Left ventricle myocardium inferior (tissue), 1 donor: ENCODE measurements at regions not wholly inside any gene's neighbourhood (a gene's known extent, or its start where the extent isn't known, plus 50 kb on each side); places are given as distances from the start of the nearest gene placed in this dataset.
A peak's percentile ranks its signal among the peaks of the same experiment; 100 is the strongest.

Source experiments
- DNase-seq: peaks from one replicate; pipeline ENCODE4 v3.0.0-alpha.2; 2020
- H3K27ac ChIP-seq: fragments of 200-600 bp; replicated peaks from 2 replicates; pipeline ENCODE4 v1.8.0; 2021
- H3K27me3 ChIP-seq: fragments of 200-600 bp; 2 replicates; pipeline ENCODE4 v1.8.0; 2021; ENCODE audit warnings: low read depth
- H3K36me3 ChIP-seq: fragments of 200-600 bp; 2 replicates; pipeline ENCODE4 v1.8.0; 2021
- H3K4me1 ChIP-seq: fragments of 200-600 bp; 2 replicates; pipeline ENCODE4 v1.8.0; 2021
- H3K4me3 ChIP-seq: fragments of 200-600 bp; 2 replicates; pipeline ENCODE4 v1.8.0; 2021; ENCODE audit warnings: mild to moderate bottlenecking, moderate library complexity
- H3K9me3 ChIP-seq: fragments of 200-600 bp; replicated peaks from 2 replicates; pipeline ENCODE4 v1.8.0; 2021
- intact Hi-C: fragments of 100-400 bp; cut with micrococcal nuclease; formaldehyde crosslinking; loops from one replicate; pipeline ENCODE4 v1.11.0; 2022
- TF ChIP-seq, protein P1 (sequence below): fragments of 200-600 bp; IDR thresholded peaks from 2 replicates; pipeline ENCODE4 v1.8.0; 2021; ENCODE audit warnings: antibody characterized with exemption, mild to moderate bottlenecking, borderline replicate concordance
- donor health status: DM: no; HTN: yes; CAD: no; lungs with severe emphysema.

- Histone ChIP-seq H3K36me3 (no peaks in the 10 kb centered on the region), H3K27ac (no peak overlapping the region), H3K4me3 (no peak overlapping the region), H3K4me1 (peaks cover 13% of the 10 kb centered on the region), H3K27me3 (no peaks in the 10 kb centered on the region), H3K9me3 (no peaks in the 10 kb centered on the region)
- intact Hi-C loops: no loop called here
- TF ChIP-seq, protein P1, sequence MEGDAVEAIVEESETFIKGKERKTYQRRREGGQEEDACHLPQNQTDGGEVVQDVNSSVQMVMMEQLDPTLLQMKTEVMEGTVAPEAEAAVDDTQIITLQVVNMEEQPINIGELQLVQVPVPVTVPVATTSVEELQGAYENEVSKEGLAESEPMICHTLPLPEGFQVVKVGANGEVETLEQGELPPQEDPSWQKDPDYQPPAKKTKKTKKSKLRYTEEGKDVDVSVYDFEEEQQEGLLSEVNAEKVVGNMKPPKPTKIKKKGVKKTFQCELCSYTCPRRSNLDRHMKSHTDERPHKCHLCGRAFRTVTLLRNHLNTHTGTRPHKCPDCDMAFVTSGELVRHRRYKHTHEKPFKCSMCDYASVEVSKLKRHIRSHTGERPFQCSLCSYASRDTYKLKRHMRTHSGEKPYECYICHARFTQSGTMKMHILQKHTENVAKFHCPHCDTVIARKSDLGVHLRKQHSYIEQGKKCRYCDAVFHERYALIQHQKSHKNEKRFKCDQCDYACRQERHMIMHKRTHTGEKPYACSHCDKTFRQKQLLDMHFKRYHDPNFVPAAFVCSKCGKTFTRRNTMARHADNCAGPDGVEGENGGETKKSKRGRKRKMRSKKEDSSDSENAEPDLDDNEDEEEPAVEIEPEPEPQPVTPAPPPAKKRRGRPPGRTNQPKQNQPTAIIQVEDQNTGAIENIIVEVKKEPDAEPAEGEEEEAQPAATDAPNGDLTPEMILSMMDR: no peak
- no peak for DNase-seq
These were observed 102.5 kb upstream of the SPACA1 start for GRCh38 chr6:87945181-87945580.

DNA sequence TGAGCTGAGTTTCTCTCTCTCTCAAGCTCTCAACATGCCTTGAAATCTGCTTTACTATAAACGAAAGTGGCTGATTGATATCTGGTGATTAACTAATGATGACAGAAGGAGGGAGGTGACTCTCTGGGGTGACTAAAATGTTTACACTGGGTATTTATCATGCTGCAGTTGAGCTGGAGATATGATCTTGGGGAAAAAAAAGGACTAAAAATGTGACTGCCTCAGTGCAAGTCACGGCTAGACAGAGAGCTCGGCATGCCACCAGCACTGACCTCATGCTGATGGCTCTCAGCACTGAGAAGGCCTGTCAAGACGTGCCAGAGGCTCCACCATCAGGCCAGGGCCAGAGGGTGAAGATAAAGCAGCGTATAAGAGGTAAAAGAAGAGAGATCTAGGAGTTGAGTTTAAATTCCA, 103.1 kb upstream of the SPACA1 start:
- peak; percentile 77 for DNase-seq
- TF ChIP-seq, protein P1: peak; percentile 43
- intact Hi-C loops: no loop called here
- H3K9me3 ChIP-seq: no peaks in the 10 kb centered on the region
- H3K36me3 ChIP-seq: no peaks in the 10 kb centered on the region
- no peak overlapping the region for H3K4me3 ChIP-seq
- peaks cover 13% of the 10 kb centered on the region for H3K4me1 ChIP-seq
- peak overlapping the region; percentile 38 for H3K27ac ChIP-seq
- no peaks in the 10 kb centered on the region for H3K27me3 ChIP-seq

- Histone ChIP-seq H3K9me3 (no peaks in the 10 kb centered on the region), H3K36me3 (no peaks in the 10 kb centered on the region), H3K4me1 (peaks cover 13% of the 10 kb centered on the region), H3K27me3 (no peaks in the 10 kb centered on the region), H3K27ac (no peak overlapping the region), H3K4me3 (no peak overlapping the region)
- intact Hi-C loops: no loop called here
- TF ChIP-seq, protein P1: no peak
- no peak for DNase-seq
These were observed 104.5 kb upstream of the SPACA1 start for GRCh38 chr6:87943191-87943590.

- Histone ChIP-seq H3K9me3 (no peaks in the 10 kb centered on the region), H3K4me1 (peaks cover 13% of the 10 kb centered on the region), H3K36me3 (no peaks in the 10 kb centered on the region), H3K27me3 (no peaks in the 10 kb centered on the region), H3K27ac (no peak overlapping the region), H3K4me3 (no peak overlapping the region)
- TF ChIP-seq, protein P1: no peak
- DNase-seq: no peak
- intact Hi-C loops: no loop called here
These were observed 105.9 kb upstream of the SPACA1 start for GRCh38 chr6:87941556-87942358.

GRCh38 chr6:87939776-87940175, 107.9 kb upstream of the SPACA1 start:
- no peak for DNase-seq
- peaks cover 5% of the 10 kb centered on the region for H3K4me1 ChIP-seq
- no peak overlapping the region for H3K4me3 ChIP-seq
- H3K36me3 ChIP-seq: no peaks in the 10 kb centered on the region
- TF ChIP-seq, protein P1: no peak
- intact Hi-C loops: no loop called here
- H3K27me3 ChIP-seq: peaks cover 4% of the 10 kb centered on the region
- H3K9me3 ChIP-seq: no peaks in the 10 kb centered on the region
- no peak overlapping the region for H3K27ac ChIP-seq
